GM23338 (cell line): ENCODE measurements at regions not wholly inside any gene's neighbourhood (a gene's known extent, or its start where the extent isn't known, plus 50 kb on each side); places are given as distances from the start of the nearest gene placed in this dataset.

Source experiments
- ATAC-seq: fragments of 200-7000 bp; cut with Tn5 transposase; 3 replicates; pipeline ENCODE4 v1.9.1; 2020
- DNase-seq: peaks from one replicate; pipeline ENCODE4 v3.0.0-alpha.2; 2015; ENCODE audit warnings: low spot score
- H2AFZ ChIP-seq: fragments of 200-600 bp; sonication (generic); 2 replicates; pipeline ENCODE4 v1.8.0; 2016; ENCODE audit warnings: antibody characterized with exemption, mild to moderate bottlenecking, moderate library complexity
- H3F3A ChIP-seq: fragments of 200-600 bp; sonication (generic); replicated peaks from 2 replicates; pipeline ENCODE4 v1.8.0; 2017; ENCODE audit warnings: antibody characterized with exemption, mixed run types, low read depth
- H3K27ac ChIP-seq: fragments of 200-600 bp; sonication (generic); 2 replicates; pipeline ENCODE4 v1.6.1; 2016; ENCODE audit warnings: low read depth
- H3K27me3 ChIP-seq: fragments of 200-600 bp; sonication (generic); 2 replicates; pipeline ENCODE4 v1.8.0; 2016; ENCODE audit warnings: mild to moderate bottlenecking, mixed run types, moderate library complexity; ENCODE audit not compliant: insufficient read depth
- H3K36me3 ChIP-seq: fragments of 200-600 bp; sonication (generic); 2 replicates; pipeline ENCODE4 v1.8.0; 2016; ENCODE audit warnings: mild to moderate bottlenecking; ENCODE audit not compliant: insufficient read depth
- H3K4me1 ChIP-seq: fragments of 200-600 bp; sonication (generic); 2 replicates; pipeline ENCODE4 v1.8.0; 2016; ENCODE audit warnings: mild to moderate bottlenecking, moderate library complexity; ENCODE audit not compliant: insufficient read depth
- H3K4me2 ChIP-seq: fragments of 200-600 bp; sonication (generic); 2 replicates; pipeline ENCODE4 v1.7.1; 2017; ENCODE audit warnings: mixed run types
- H3K4me3 ChIP-seq: fragments of 200-600 bp; sonication (generic); 2 replicates; pipeline ENCODE4 v1.6.1; 2016; ENCODE audit warnings: mixed run types
- H3K79me2 ChIP-seq: fragments of 200-600 bp; sonication (generic); replicated peaks from 2 replicates; pipeline ENCODE4 v1.8.0; 2017; ENCODE audit warnings: mild to moderate bottlenecking; ENCODE audit not compliant: insufficient read depth
- H3K9me2 ChIP-seq: fragments of 200-600 bp; sonication (generic); 2 replicates; pipeline ENCODE4 v1.8.0; 2017; ENCODE audit not compliant: insufficient read depth
- H4K20me1 ChIP-seq: fragments of 200-600 bp; sonication (generic); replicated peaks from 2 replicates; pipeline ENCODE4 v1.8.0; 2017; ENCODE audit warnings: mild to moderate bottlenecking; ENCODE audit not compliant: insufficient read depth
- H3K27ac Mint-ChIP-seq: 2 replicates; pipeline ENCODE4 v1.8.0; 2020; ENCODE audit warnings: inconsistent platforms, mild to moderate bottlenecking, moderate library complexity, mixed read lengths
- H3K27me3 Mint-ChIP-seq: 3 replicates; pipeline ENCODE4 v1.8.0; 2022; ENCODE audit warnings: low read depth, mild to moderate bottlenecking, moderate library complexity, mixed read lengths, inconsistent platforms; ENCODE audit not compliant: insufficient read depth, poor library complexity
- H3K36me3 Mint-ChIP-seq: 3 replicates; pipeline ENCODE4 v1.8.0; 2021; ENCODE audit warnings: low read depth, mild to moderate bottlenecking, inconsistent platforms, moderate library complexity, mixed read lengths
- H3K4me1 Mint-ChIP-seq: 3 replicates; pipeline ENCODE4 v1.8.0; 2020; ENCODE audit warnings: mild to moderate bottlenecking, inconsistent platforms, mixed read lengths
- H3K4me3 Mint-ChIP-seq: 3 replicates; pipeline ENCODE4 v1.8.0; 2021; ENCODE audit warnings: moderate library complexity, mild to moderate bottlenecking, inconsistent platforms, mixed read lengths
- H3K9me3 Mint-ChIP-seq: 3 replicates; pipeline ENCODE4 v1.8.0; 2020; ENCODE audit warnings: moderate library complexity, mild to moderate bottlenecking, inconsistent platforms, mixed read lengths
- CREB1 ChIP-seq: fragments of 250-450 bp; sonication (Bioruptor Pico); IDR thresholded peaks from 2 replicates; pipeline ENCODE4 v1.5.0; 2020; ENCODE audit warnings: low read depth, mild to moderate bottlenecking, moderate library complexity
- EZH2 ChIP-seq: fragments of 200-600 bp; sonication (generic); IDR thresholded peaks from one replicate; pipeline ENCODE4 v1.8.0; 2017; ENCODE audit warnings: antibody characterized with exemption, mild to moderate bottlenecking, low read depth; ENCODE audit not compliant: unreplicated experiment
- EZH2phosphoT487 ChIP-seq: fragments of 200-600 bp; sonication (generic); IDR thresholded peaks from one replicate; pipeline ENCODE4 v1.8.1; 2018; ENCODE audit warnings: antibody characterized with exemption; ENCODE audit not compliant: unreplicated experiment
- JUNB ChIP-seq: IDR thresholded peaks from one replicate; pipeline ENCODE4 v1.6.1; 2016; ENCODE audit warnings: antibody characterized with exemption; ENCODE audit not compliant: unreplicated experiment
- NANOG ChIP-seq: IDR thresholded peaks from 2 replicates; pipeline ENCODE4 v1.6.1; 2016; ENCODE audit warnings: antibody characterized with exemption, borderline replicate concordance
- POLR2AphosphoS5 ChIP-seq: IDR thresholded peaks from 2 replicates; pipeline ENCODE4 v1.6.1; 2016; ENCODE audit warnings: antibody characterized with exemption, low read depth
- STAT1 ChIP-seq: IDR thresholded peaks from one replicate; pipeline ENCODE4 v1.6.1; 2016; ENCODE audit warnings: antibody characterized with exemption; ENCODE audit not compliant: unreplicated experiment
- ZNF114 ChIP-seq: fragments of 250-450 bp; sonication (Bioruptor Pico); IDR thresholded peaks from 2 replicates; pipeline ENCODE4 v1.5.0; 2020; ENCODE audit warnings: mild to moderate bottlenecking, moderate library complexity
- ZNF331 ChIP-seq: fragments of 250-450 bp; sonication (Bioruptor Pico); IDR thresholded peaks from 2 replicates; pipeline ENCODE4 v1.5.0; 2020; ENCODE audit warnings: low read depth, mild to moderate bottlenecking, moderate library complexity
- TF ChIP-seq, protein P1 (sequence below), 2 experiments: fragments of 200-600 bp in 1 of 2; sonication (generic) in 1 of 2; conservative IDR thresholded peaks; 2 replicates each; pipeline versions ENCODE4 v1.5.1 to v1.6.1; 2016 to 2017; ENCODE audit warnings: antibody characterized with exemption in 2 of 2, low read depth in 2 of 2, mild to moderate bottlenecking in 2 of 2, moderate library complexity in 1 of 2
- TF ChIP-seq, protein P2 (sequence below): IDR thresholded peaks from 2 replicates; pipeline ENCODE4 v1.6.1; 2016; ENCODE audit warnings: antibody characterized with exemption
- TF ChIP-seq, protein P3 (sequence below): fragments of 250-450 bp; sonication (Bioruptor Pico); IDR thresholded peaks from 2 replicates; pipeline ENCODE4 v1.5.0; 2020; ENCODE audit warnings: mild to moderate bottlenecking, moderate library complexity
- TF ChIP-seq, protein P4 (sequence below): IDR thresholded peaks from one replicate; pipeline ENCODE4 v1.6.1; 2018; ENCODE audit warnings: antibody characterized with exemption; ENCODE audit not compliant: unreplicated experiment

DNA sequence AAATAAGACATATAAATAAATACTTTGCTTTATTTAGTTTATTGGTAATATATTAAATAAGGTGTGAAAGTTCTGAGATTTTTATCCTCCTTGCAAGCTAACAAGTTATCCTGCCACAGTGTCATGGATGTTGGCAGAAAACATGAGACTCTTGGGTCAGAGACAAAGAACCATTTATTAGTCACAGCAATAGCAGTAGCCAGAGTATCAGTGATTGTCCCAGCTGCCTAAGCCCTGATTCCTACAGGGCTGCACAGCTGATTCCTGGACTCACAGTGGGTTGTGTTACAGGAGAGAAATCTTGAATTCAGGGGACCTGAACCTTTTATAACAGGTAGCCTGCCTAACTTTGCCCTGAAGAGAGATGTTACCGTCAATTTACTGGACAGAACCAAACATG lies 304.5 kb upstream of the ZNF608 start:
- H3K9me2 ChIP-seq = no peaks in the 10 kb centered on the region
- peaks cover 32% of the 10 kb centered on the region for H3K4me1 Mint-ChIP-seq
- H3K4me2 ChIP-seq = no peak overlapping the region
- H3K36me3 Mint-ChIP-seq = peaks cover 3% of the 10 kb centered on the region; the same call in 2 of the 3 replicates
- ATAC-seq (no peak), DNase-seq (no peak)
- H2AFZ ChIP-seq = no peak overlapping the region
- H3K4me3 Mint-ChIP-seq = no peak overlapping the region
- no peaks in the 10 kb centered on the region for H3K27me3 ChIP-seq
- TF ChIP-seq EZH2phosphoT487 = no peak
- no peak for TF ChIP-seq STAT1
- TF ChIP-seq, protein P1, sequence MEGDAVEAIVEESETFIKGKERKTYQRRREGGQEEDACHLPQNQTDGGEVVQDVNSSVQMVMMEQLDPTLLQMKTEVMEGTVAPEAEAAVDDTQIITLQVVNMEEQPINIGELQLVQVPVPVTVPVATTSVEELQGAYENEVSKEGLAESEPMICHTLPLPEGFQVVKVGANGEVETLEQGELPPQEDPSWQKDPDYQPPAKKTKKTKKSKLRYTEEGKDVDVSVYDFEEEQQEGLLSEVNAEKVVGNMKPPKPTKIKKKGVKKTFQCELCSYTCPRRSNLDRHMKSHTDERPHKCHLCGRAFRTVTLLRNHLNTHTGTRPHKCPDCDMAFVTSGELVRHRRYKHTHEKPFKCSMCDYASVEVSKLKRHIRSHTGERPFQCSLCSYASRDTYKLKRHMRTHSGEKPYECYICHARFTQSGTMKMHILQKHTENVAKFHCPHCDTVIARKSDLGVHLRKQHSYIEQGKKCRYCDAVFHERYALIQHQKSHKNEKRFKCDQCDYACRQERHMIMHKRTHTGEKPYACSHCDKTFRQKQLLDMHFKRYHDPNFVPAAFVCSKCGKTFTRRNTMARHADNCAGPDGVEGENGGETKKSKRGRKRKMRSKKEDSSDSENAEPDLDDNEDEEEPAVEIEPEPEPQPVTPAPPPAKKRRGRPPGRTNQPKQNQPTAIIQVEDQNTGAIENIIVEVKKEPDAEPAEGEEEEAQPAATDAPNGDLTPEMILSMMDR (conservative IDR thresholded peaks at IDR 0.05; ENCODE audit: low read depth in 2 of 2) = no peak
- no peak for TF ChIP-seq NANOG
- TF ChIP-seq CREB1 (CRISPR knock-in tag) = no peak
- TF ChIP-seq ZNF114 (CRISPR knock-in tag) = no peak
- TF ChIP-seq ZNF331 (CRISPR knock-in tag) = no peak
- no peak for TF ChIP-seq JUNB
- TF ChIP-seq EZH2 = no peak
- TF ChIP-seq, protein P2, sequence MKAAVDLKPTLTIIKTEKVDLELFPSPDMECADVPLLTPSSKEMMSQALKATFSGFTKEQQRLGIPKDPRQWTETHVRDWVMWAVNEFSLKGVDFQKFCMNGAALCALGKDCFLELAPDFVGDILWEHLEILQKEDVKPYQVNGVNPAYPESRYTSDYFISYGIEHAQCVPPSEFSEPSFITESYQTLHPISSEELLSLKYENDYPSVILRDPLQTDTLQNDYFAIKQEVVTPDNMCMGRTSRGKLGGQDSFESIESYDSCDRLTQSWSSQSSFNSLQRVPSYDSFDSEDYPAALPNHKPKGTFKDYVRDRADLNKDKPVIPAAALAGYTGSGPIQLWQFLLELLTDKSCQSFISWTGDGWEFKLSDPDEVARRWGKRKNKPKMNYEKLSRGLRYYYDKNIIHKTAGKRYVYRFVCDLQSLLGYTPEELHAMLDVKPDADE = no peak
- TF ChIP-seq, protein P3, sequence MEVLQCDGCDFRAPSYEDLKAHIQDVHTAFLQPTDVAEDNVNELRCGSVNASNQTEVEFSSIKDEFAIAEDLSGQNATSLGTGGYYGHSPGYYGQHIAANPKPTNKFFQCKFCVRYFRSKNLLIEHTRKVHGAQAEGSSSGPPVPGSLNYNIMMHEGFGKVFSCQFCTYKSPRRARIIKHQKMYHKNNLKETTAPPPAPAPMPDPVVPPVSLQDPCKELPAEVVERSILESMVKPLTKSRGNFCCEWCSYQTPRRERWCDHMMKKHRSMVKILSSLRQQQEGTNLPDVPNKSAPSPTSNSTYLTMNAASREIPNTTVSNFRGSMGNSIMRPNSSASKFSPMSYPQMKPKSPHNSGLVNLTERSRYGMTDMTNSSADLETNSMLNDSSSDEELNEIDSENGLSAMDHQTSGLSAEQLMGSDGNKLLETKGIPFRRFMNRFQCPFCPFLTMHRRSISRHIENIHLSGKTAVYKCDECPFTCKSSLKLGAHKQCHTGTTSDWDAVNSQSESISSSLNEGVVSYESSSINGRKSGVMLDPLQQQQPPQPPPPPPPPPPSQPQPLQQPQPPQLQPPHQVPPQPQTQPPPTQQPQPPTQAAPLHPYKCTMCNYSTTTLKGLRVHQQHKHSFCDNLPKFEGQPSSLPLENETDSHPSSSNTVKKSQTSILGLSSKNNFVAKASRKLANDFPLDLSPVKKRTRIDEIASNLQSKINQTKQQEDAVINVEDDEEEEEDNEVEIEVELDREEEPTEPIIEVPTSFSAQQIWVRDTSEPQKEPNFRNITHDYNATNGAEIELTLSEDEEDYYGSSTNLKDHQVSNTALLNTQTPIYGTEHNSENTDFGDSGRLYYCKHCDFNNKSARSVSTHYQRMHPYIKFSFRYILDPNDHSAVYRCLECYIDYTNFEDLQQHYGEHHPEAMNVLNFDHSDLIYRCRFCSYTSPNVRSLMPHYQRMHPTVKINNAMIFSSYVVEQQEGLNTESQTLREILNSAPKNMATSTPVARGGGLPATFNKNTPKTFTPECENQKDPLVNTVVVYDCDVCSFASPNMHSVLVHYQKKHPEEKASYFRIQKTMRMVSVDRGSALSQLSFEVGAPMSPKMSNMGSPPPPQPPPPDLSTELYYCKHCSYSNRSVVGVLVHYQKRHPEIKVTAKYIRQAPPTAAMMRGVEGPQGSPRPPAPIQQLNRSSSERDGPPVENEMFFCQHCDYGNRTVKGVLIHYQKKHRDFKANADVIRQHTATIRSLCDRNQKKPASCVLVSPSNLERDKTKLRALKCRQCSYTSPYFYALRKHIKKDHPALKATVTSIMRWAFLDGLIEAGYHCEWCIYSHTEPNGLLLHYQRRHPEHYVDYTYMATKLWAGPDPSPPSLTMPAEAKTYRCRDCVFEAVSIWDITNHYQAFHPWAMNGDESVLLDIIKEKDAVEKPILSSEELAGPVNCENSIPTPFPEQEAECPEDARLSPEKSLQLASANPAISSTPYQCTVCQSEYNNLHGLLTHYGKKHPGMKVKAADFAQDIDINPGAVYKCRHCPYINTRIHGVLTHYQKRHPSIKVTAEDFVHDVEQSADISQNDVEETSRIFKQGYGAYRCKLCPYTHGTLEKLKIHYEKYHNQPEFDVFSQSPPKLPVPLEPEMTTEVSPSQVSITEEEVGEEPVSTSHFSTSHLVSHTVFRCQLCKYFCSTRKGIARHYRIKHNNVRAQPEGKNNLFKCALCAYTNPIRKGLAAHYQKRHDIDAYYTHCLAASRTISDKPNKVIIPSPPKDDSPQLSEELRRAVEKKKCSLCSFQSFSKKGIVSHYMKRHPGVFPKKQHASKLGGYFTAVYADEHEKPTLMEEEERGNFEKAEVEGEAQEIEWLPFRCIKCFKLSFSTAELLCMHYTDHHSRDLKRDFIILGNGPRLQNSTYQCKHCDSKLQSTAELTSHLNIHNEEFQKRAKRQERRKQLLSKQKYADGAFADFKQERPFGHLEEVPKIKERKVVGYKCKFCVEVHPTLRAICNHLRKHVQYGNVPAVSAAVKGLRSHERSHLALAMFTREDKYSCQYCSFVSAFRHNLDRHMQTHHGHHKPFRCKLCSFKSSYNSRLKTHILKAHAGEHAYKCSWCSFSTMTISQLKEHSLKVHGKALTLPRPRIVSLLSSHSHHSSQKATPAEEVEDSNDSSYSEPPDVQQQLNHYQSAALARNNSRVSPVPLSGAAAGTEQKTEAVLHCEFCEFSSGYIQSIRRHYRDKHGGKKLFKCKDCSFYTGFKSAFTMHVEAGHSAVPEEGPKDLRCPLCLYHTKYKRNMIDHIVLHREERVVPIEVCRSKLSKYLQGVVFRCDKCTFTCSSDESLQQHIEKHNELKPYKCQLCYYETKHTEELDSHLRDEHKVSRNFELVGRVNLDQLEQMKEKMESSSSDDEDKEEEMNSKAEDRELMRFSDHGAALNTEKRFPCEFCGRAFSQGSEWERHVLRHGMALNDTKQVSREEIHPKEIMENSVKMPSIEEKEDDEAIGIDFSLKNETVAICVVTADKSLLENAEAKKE (CRISPR knock-in tag) = no peak
- TF ChIP-seq, protein P4, sequence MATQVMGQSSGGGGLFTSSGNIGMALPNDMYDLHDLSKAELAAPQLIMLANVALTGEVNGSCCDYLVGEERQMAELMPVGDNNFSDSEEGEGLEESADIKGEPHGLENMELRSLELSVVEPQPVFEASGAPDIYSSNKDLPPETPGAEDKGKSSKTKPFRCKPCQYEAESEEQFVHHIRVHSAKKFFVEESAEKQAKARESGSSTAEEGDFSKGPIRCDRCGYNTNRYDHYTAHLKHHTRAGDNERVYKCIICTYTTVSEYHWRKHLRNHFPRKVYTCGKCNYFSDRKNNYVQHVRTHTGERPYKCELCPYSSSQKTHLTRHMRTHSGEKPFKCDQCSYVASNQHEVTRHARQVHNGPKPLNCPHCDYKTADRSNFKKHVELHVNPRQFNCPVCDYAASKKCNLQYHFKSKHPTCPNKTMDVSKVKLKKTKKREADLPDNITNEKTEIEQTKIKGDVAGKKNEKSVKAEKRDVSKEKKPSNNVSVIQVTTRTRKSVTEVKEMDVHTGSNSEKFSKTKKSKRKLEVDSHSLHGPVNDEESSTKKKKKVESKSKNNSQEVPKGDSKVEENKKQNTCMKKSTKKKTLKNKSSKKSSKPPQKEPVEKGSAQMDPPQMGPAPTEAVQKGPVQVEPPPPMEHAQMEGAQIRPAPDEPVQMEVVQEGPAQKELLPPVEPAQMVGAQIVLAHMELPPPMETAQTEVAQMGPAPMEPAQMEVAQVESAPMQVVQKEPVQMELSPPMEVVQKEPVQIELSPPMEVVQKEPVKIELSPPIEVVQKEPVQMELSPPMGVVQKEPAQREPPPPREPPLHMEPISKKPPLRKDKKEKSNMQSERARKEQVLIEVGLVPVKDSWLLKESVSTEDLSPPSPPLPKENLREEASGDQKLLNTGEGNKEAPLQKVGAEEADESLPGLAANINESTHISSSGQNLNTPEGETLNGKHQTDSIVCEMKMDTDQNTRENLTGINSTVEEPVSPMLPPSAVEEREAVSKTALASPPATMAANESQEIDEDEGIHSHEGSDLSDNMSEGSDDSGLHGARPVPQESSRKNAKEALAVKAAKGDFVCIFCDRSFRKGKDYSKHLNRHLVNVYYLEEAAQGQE = no peak
- no peak for TF ChIP-seq POLR2AphosphoS5
- 0 out of 2 replicates have a peak, but pooled peaks cover 4% of the 10 kb centered on the region for H3F3A ChIP-seq
- no peaks in the 10 kb centered on the region; the same call in 2 of the 3 replicates for H3K9me3 Mint-ChIP-seq
- H3K4me1 ChIP-seq = peaks cover 37% of the 10 kb centered on the region
- H3K27me3 Mint-ChIP-seq = no peaks in the 10 kb centered on the region
- no peak overlapping the region for H3K27ac Mint-ChIP-seq
- no peaks in the 10 kb centered on the region for H3K36me3 ChIP-seq
- no peak overlapping the region for H3K4me3 ChIP-seq
- no peaks in the 10 kb centered on the region for H4K20me1 ChIP-seq
- H3K79me2 ChIP-seq = no peaks in the 10 kb centered on the region
- H3K27ac ChIP-seq = no peak overlapping the region
